ENCODE measurements at regions not wholly inside any gene's neighbourhood (a gene's known extent, or its start where the extent isn't known, plus 50 kb on each side); places are given as distances from the start of the nearest gene placed in this dataset.
"Not testable (repeated sequence)": the region's sequence is repeated elsewhere in the genome, so short reads cannot be mapped to it uniquely, and the experiment has no call there.

- not testable (repeated sequence) for TF ChIP-seq POLR2A (IDR thresholded peaks at IDR 0.05; ENCODE audit: low read depth, low read length); POLR2AphosphoS5 (IDR thresholded peaks at IDR 0.05; ENCODE audit: low read depth, low read length); TAF1 (IDR thresholded peaks at IDR 0.05; ENCODE audit: borderline replicate concordance, low read depth, low read length)
Measured at GRCh38 chr11:37840345-37840744, 1242.3 kb upstream of the RAG2 start.
